ENCODE measurements at regions not wholly inside any gene's neighbourhood (a gene's known extent, or its start where the extent isn't known, plus 50 kb on each side); places are given as distances from the start of the nearest gene placed in this dataset.

GRCh38 chr9:110066929-110067716, 140.8 kb downstream of the C9orf152 start:
- in situ Hi-C loops (cut with HindIII; ENCODE audit: low pct_ligation_motif_present, low sequenced_read_pairs) = no loop called here
- Histone ChIP-seq H3K4me3 (ENCODE audit: low read depth, low read length) (no peak overlapping the region), H3K27me3 (replicated peaks) (no peaks in the 10 kb centered on the region), H3K27ac (peak overlapping the region; percentile 7), H3K36me3 (replicated peaks) (peaks cover 3% of the 10 kb centered on the region)
- TF ChIP-seq CTCF (IDR thresholded peaks at IDR 0.05; ENCODE audit: low read depth, low read length, missing control alignments) = no peak
- DNase-seq = no peak

- no peak for TF ChIP-seq CTCF (IDR thresholded peaks at IDR 0.05; ENCODE audit: low read depth, low read length, missing control alignments)
- Histone ChIP-seq H3K36me3 (replicated peaks) (peaks cover 4% of the 10 kb centered on the region), H3K27ac (no peak overlapping the region), H3K4me3 (ENCODE audit: low read depth, low read length) (no peak overlapping the region), H3K27me3 (replicated peaks) (no peaks in the 10 kb centered on the region)
- DNase-seq = no peak
- in situ Hi-C loops (cut with HindIII; ENCODE audit: low pct_ligation_motif_present, low sequenced_read_pairs) = no loop called here
These were observed 139.7 kb downstream of the C9orf152 start for GRCh38 chr9:110068212-110068611.

- Histone ChIP-seq H3K27ac (peak overlapping the region; percentile 93), H3K27me3 (replicated peaks) (no peaks in the 10 kb centered on the region), H3K4me3 (ENCODE audit: low read depth, low read length) (no peak overlapping the region), H3K36me3 (replicated peaks) (peaks cover 3% of the 10 kb centered on the region)
- TF ChIP-seq CTCF (IDR thresholded peaks at IDR 0.05; ENCODE audit: low read depth, low read length, missing control alignments) = no peak
- peak; percentile 90 for DNase-seq
- in situ Hi-C loops (cut with HindIII; ENCODE audit: low pct_ligation_motif_present, low sequenced_read_pairs) = no loop called here
These were observed 138.4 kb downstream of the C9orf152 start for GRCh38 chr9:110069326-110070248.

- Histone ChIP-seq H3K27me3 (replicated peaks) (no peaks in the 10 kb centered on the region), H3K36me3 (replicated peaks) (peaks cover 2% of the 10 kb centered on the region), H3K27ac (no peak overlapping the region), H3K4me3 (ENCODE audit: low read depth, low read length) (no peak overlapping the region)
- DNase-seq = no peak
- in situ Hi-C loops (cut with HindIII; ENCODE audit: low pct_ligation_motif_present, low sequenced_read_pairs) = no loop called here
- TF ChIP-seq CTCF (IDR thresholded peaks at IDR 0.05; ENCODE audit: low read depth, low read length, missing control alignments) = no peak
These were observed 135.2 kb downstream of the C9orf152 start for GRCh38 chr9:110072597-110073355.

- no peak for TF ChIP-seq CTCF (IDR thresholded peaks at IDR 0.05; ENCODE audit: low read depth, low read length, missing control alignments)
- Histone ChIP-seq H3K36me3 (replicated peaks) (peaks cover 2% of the 10 kb centered on the region), H3K4me3 (ENCODE audit: low read depth, low read length) (no peak overlapping the region), H3K27ac (no peak overlapping the region), H3K27me3 (replicated peaks) (no peaks in the 10 kb centered on the region)
- no peak for DNase-seq
- in situ Hi-C loops (cut with HindIII; ENCODE audit: low pct_ligation_motif_present, low sequenced_read_pairs) = no loop called here
These were observed 134.5 kb downstream of the C9orf152 start for GRCh38 chr9:110073356-110073905.
